T-helper 9 cell (primary cell): ENCODE measurements at regions not wholly inside any gene's neighbourhood (a gene's known extent, or its start where the extent isn't known, plus 50 kb on each side); places are given as distances from the start of the nearest gene placed in this dataset.
"Not testable (repeated sequence)": the region's sequence is repeated elsewhere in the genome, so short reads cannot be mapped to it uniquely, and the experiment has no call there.

Source experiments
- DNase-seq: peaks from one replicate; pipeline ENCODE4 v3.0.0-alpha.2; 2020

GRCh38 chr13:26484196-26484595 lies 73.3 kb upstream of the WASF3 start:
- no peak for DNase-seq

DNA sequence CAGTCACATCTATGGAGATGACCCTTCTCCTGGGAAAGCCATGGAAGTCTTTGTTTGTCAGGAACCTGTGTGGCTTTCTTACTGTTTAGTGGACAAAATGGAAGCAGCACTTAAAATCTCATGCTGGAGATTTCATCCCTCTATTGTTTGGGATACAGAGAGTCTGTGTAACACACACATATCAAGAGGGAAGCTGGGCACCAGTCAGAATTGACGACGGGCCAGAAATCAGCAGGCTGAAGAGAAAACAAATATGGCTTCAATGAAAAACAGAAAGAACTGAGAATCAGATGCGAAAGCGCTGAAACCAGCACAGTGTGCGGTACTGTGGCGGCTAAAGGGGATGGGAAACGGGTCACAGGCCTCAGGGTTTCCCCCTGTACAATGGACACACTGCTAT lies 72.2 kb upstream of the WASF3 start:
- DNase-seq = no peak

DNA sequence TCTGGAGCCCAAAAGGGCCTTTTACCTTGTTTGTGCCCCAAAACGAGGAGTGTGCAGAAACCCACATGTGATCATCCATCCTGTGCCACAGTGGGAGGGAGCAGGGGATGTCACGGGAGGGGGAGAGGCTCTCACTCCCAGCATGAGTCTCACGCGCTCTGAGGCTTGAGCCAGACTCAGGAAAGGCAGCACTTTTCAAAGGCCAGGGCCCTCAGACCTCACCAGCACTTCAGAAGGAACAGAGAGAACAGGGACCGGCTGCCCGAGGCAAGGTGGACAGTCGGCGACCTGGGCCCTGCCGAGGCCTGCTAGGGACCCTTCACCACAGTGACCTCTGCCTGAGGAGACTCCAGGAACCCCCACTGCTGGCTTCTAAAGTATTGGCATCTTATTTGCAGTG lies 71.7 kb upstream of the WASF3 start:
- DNase-seq = no peak

DNA sequence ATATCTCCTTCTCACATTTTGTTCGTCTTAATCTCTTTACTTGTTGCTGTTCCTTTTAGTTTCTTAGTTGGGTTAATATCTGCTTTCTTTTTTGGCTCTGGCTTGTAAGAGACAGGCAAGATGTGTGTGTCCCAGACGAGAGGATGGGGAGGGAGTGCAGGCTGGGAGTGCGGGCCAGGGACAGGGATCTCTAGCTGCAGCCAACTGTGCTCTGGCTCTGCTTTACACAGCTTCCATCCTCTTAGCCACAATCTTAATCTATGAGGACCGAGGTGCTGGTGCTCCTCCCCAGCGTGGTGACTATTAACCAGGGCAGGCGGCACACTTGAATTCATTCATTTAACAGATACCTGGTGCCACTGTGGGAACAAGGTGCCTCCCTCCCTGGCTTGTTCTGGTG lies 70.9 kb upstream of the WASF3 start:
- no peak for DNase-seq

DNA sequence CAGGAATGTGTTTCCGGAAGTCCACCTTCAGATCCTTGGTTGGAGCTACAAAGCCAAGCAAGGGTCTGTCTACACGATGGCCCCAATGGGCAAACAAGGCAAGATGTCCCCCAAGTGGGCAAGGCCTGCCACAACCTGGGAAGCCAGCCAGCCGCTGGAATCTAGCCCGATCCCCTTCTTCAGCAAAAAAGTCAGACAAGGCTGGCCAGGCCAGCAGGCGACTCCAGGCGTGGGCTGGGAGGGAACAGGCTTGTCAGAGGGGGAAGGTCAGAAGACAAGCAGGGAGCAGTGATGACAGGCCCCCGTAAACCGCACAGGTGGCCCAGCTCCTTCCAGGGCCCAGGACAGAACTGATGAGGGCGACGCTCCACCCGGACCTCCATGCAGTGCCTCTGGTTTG lies 69.7 kb upstream of the WASF3 start:
- DNase-seq = no peak

GRCh38 chr13:26488236-26489003 lies 69.1 kb upstream of the WASF3 start:
- DNase-seq = no peak

- DNase-seq = not testable (repeated sequence)
Measured at GRCh38 chr13:26492301-26492700, 65.2 kb upstream of the WASF3 start.

GRCh38 chr13:26494571-26495195 lies 62.8 kb upstream of the WASF3 start:
- no peak for DNase-seq

- no peak for DNase-seq
Measured at GRCh38 chr13:26495750-26496149, 61.7 kb upstream of the WASF3 start.

GRCh38 chr13:26497968-26498511 lies 59.4 kb upstream of the WASF3 start:
- DNase-seq = no peak

GRCh38 chr13:26498656-26499601 lies 58.6 kb upstream of the WASF3 start:
- DNase-seq = no peak

- DNase-seq = no peak
Measured at GRCh38 chr13:26500618-26501320, 56.7 kb upstream of the WASF3 start.

DNA sequence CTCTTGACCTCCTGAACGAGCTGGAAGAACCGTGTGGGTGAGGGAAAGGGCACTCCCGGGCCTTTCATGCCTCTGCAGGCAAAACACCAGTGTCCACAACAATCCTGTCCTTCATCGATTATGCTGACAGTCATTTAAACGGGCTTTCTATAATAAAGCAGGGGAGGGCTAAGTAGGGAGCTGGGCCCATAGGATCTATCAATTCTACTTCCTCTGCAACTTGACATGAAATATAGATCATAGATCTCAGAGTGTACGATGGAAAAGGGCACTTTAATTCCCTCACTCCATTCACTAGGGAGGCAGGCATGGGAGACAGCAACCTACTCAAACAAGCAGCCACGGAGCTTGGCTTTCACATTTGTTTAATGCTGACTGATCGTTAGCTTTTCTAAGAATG lies 55.8 kb upstream of the WASF3 start:
- no peak for DNase-seq

DNA sequence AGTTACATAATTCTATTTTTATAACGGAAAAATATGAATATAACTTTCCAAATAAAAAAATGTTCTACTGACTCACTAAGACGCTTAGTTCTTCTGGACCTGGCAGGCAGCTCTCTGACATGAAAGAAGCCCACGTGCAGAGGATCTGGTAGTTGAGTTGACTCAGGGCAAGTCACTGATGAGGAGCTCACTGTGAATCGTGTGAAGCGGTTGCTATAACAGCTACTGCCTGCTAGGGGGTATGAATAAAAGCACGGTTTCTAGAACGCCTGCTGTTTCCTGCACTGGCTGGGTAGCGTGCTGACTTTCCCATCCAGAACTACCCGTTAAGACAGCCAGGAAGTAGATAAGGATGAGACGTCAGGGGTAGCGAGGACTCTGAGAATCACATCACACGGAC lies 54.7 kb upstream of the WASF3 start:
- DNase-seq = no peak

DNA sequence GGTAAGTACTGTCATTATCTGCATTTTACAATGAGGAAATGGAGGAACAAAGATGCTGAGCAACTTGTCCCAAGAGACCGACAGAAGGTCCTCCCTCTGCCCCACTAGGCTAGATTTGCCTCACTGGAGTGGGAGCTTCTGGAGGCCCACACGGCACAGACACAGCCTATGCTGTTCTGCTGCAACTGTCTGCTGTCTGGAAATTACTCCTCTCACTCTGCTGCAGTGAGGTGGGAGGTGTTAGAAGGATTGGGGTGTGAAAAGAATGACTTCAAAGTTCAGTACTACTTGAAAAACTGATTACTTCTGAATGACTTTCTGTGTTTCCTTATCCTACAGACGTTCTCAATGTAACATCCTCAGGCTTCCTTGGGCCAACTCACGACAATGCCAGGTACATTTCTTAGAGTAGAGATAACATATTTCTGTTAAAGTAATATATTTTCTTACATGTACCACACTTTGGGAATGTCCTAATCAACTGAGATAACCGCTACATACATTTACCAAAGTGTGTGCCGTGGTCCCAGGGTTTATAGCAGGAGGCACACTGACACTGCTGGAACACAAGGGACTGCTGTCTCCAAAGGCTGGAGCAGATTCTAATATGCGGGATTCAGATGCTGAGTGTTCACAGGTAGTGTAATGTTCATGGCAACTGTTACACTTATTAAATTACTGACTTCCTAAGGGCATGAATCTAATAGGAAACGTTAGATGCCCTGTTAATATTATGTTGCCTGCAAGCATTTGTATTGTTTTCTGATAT lies 53.5 kb upstream of the WASF3 start:
- no peak for DNase-seq
